ENCODE measurements at regions not wholly inside any gene's neighbourhood (a gene's known extent, or its start where the extent isn't known, plus 50 kb on each side); places are given as distances from the start of the nearest gene placed in this dataset.

DNA sequence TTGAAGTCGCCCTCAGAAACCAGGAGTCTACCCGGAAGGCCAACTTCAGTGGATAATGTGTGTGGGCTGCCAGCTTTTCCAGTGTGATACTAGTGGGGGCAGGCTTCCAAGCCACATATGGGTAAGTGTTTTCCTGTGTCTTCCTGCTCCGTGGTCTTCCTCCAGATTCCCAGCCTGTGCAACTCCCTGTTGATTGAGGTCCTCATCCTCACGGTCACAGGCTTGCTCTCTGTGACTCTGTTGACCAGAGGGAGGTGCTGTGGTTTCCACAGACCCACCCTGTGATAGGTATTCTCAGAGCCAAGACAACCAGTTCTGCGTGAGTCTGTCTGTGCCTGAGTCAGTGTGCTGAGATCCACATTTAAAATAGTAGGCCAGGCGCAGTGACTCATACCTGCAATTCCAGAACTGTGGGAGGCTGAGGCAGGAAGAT, 388.0 kb upstream of the IRX2 start:
- TF ChIP-seq EZH2 (IDR thresholded peaks at IDR 0.05; ENCODE audit: borderline replicate concordance, control insufficient read depth, low read depth, low read length) = no peak
- TF ChIP-seq RCOR1 (conservative IDR thresholded peaks at IDR 0.05; ENCODE audit: low read depth, low read length) = no peak
- TF ChIP-seq RB1 (IDR thresholded peaks at IDR 0.05; ENCODE audit: borderline replicate concordance) = no peak
- TF ChIP-seq TCF3 (IDR thresholded peaks at IDR 0.05; ENCODE audit: borderline replicate concordance, insufficient read depth, low read depth, low read length) = no peak
- TF ChIP-seq RFX5 (IDR thresholded peaks at IDR 0.05; ENCODE audit: low read depth, low read length) = no peak
- TF ChIP-seq, protein P1, sequence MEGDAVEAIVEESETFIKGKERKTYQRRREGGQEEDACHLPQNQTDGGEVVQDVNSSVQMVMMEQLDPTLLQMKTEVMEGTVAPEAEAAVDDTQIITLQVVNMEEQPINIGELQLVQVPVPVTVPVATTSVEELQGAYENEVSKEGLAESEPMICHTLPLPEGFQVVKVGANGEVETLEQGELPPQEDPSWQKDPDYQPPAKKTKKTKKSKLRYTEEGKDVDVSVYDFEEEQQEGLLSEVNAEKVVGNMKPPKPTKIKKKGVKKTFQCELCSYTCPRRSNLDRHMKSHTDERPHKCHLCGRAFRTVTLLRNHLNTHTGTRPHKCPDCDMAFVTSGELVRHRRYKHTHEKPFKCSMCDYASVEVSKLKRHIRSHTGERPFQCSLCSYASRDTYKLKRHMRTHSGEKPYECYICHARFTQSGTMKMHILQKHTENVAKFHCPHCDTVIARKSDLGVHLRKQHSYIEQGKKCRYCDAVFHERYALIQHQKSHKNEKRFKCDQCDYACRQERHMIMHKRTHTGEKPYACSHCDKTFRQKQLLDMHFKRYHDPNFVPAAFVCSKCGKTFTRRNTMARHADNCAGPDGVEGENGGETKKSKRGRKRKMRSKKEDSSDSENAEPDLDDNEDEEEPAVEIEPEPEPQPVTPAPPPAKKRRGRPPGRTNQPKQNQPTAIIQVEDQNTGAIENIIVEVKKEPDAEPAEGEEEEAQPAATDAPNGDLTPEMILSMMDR (IDR thresholded peaks at IDR 0.05 in 2 of 3, conservative IDR thresholded peaks at IDR 0.05 in 1 of 3; ENCODE audit: control insufficient read depth in 2 of 3, extremely low read depth in 1 of 3, insufficient read depth in 1 of 3, low read depth in 3 of 3, low read length in 3 of 3) = no peak
